GM12878 (cell line): ENCODE measurements at regions not wholly inside any gene's neighbourhood (a gene's known extent, or its start where the extent isn't known, plus 50 kb on each side); places are given as distances from the start of the nearest gene placed in this dataset.

ENCODE experiments used
- ATAC-seq: fragments of 200-7000 bp; cut with Tn5 transposase; 3 replicates; pipeline ENCODE4 v1.9.1; 2020; ENCODE audit warnings: mild to moderate bottlenecking, moderate library complexity
- BruUV-seq: library from RNA; stranded (reverse); fragments of 400-500 nt; replicated peaks from 2 replicates; lab custom pipeline; 2021; lab: Mats Ljungman, UMichigan
- CTCF ChIA-PET: fragments of 300-600 bp; sonication (Branson Sonifier 250); formaldehyde crosslinking; extraction: SDS; loops from one replicate; lab custom pipeline; 2021; ENCODE audit warnings: inconsistent platforms; lab: Yijun Ruan, JAX
- POLR2A ChIA-PET: fragments of 350-600 bp; formaldehyde crosslinking; extraction: SDS; loops from one replicate; lab custom pipeline; 2021; ENCODE audit warnings: inconsistent platforms; lab: Charles Lee
- RAD21 ChIA-PET: fragments of 300-600 bp; sonication (Branson Sonifier 250); formaldehyde crosslinking; loops from one replicate; lab custom pipeline; 2023; ENCODE audit warnings: antibody characterized with exemption; ENCODE audit not compliant: unreplicated experiment; lab: Charles Lee
- SMC1A ChIA-PET: fragments of 300-600 bp; sonication (Branson Sonifier 250); formaldehyde crosslinking; loops from one replicate; lab custom pipeline; 2023; ENCODE audit not compliant: unreplicated experiment, uncharacterized antibody; lab: Charles Lee
- DNase-seq: peaks from one replicate; pipeline ENCODE4 v3.0.0-alpha.2; 2011; ENCODE audit warnings: low read depth, low spot score
- FAIRE-seq: peaks from 3 replicates; lab custom pipeline; 2011; peaks lifted over from hg19 to GRCh38; lab: Jason Lieb, UNC
- H2AFZ ChIP-seq: 2 replicates; pipeline ENCODE4 v1.6.0; 2011; ENCODE audit warnings: low read depth, low read length, control low read depth; ENCODE audit not compliant: control insufficient read depth
- H3K27ac ChIP-seq: 2 replicates; pipeline ENCODE4 v1.5.1; 2011; ENCODE audit warnings: control low read depth; ENCODE audit not compliant: control insufficient read depth, insufficient read depth
- H3K27me3 ChIP-seq, 2 experiments: replicated peaks in 1 of 2; 2 replicates each; pipeline versions ENCODE4 v1.6.0 to v1.6.1; 2011; ENCODE audit warnings: low read length in 1 of 2; ENCODE audit not compliant: control insufficient read depth in 2 of 2, insufficient read depth in 2 of 2
- H3K36me3 ChIP-seq, 2 experiments: 2 replicates each; pipeline ENCODE4 v1.5.1; 2011; ENCODE audit warnings: low read length in 1 of 2; ENCODE audit not compliant: control insufficient read depth in 2 of 2, insufficient read depth in 2 of 2
- H3K4me1 ChIP-seq: 2 replicates; pipeline ENCODE4 v1.6.1; 2011; ENCODE audit warnings: mild to moderate bottlenecking, low read length, moderate library complexity, mixed read lengths; ENCODE audit not compliant: control insufficient read depth, insufficient read depth
- H3K4me2 ChIP-seq: 2 replicates; pipeline ENCODE4 v1.6.0; 2011; ENCODE audit warnings: control low read depth; ENCODE audit not compliant: control insufficient read depth, insufficient read depth
- H3K4me3 ChIP-seq: fragments of 200-600 bp; sonication (generic); 2 replicates; pipeline ENCODE4 v1.5.1; 2016
- H3K79me2 ChIP-seq: 2 replicates; pipeline ENCODE4 v1.6.0; 2011; ENCODE audit warnings: low read length; ENCODE audit not compliant: control insufficient read depth, insufficient read depth
- H3K9ac ChIP-seq: 2 replicates; pipeline ENCODE4 v1.8.0; 2011; ENCODE audit warnings: low read length, control low read depth, mixed read lengths; ENCODE audit not compliant: control insufficient read depth, insufficient read depth
- H3K9me3 ChIP-seq: replicated peaks from 3 replicates; pipeline ENCODE4 v1.5.1; 2011; ENCODE audit warnings: mild to moderate bottlenecking, low read length; ENCODE audit not compliant: control insufficient read depth, insufficient read depth
- H4K20me1 ChIP-seq: 2 replicates; pipeline ENCODE4 v1.6.0; 2011; ENCODE audit not compliant: control insufficient read depth, insufficient read depth
- BACH1 ChIP-seq: fragments of 450-650 bp; IDR thresholded peaks from 2 replicates; pipeline ENCODE4 v1.6.1; 2017; ENCODE audit warnings: mild to moderate bottlenecking, borderline replicate concordance
- CREB1 ChIP-seq: IDR thresholded peaks from 2 replicates; pipeline ENCODE4 v1.6.1; 2012; ENCODE audit warnings: low read depth, mild to moderate bottlenecking, inconsistent platforms
- CREM ChIP-seq: IDR thresholded peaks from 2 replicates; pipeline ENCODE4 v1.6.1; 2014; ENCODE audit warnings: antibody characterized with exemption, low read depth
- HDAC6 ChIP-seq: fragments of 200-600 bp; sonication (generic); IDR thresholded peaks from one replicate; pipeline ENCODE4 v1.8.0; 2017; ENCODE audit warnings: antibody characterized with exemption; ENCODE audit not compliant: unreplicated experiment
- KAT2A ChIP-seq: conservative IDR thresholded peaks from 2 replicates; pipeline ENCODE4 v1.6.1; 2011; ENCODE audit warnings: low read depth, low read length; ENCODE audit not compliant: control insufficient read depth
- MEF2B ChIP-seq: fragments of 450-650 bp; IDR thresholded peaks from 2 replicates; pipeline ENCODE4 v1.6.1; 2018; ENCODE audit warnings: mild to moderate bottlenecking, moderate library complexity; ENCODE audit not compliant: partially characterized antibody, poor library complexity, severe bottlenecking
- NBN ChIP-seq: fragments of 450-650 bp; IDR thresholded peaks from 2 replicates; pipeline ENCODE4 v1.6.1; 2016
- PBX3 ChIP-seq: IDR thresholded peaks from 2 replicates; pipeline ENCODE4 v1.6.1; 2011; ENCODE audit warnings: mild to moderate bottlenecking, low read depth, low read length, moderate library complexity; ENCODE audit not compliant: insufficient replicate concordance
- POLR2AphosphoS2 ChIP-seq: IDR thresholded peaks from 2 replicates; pipeline ENCODE4 v1.6.1; 2011; ENCODE audit warnings: low read depth, mild to moderate bottlenecking, low read length, improper control_type of control experiment, moderate library complexity
- SPI1 ChIP-seq: IDR thresholded peaks from 2 replicates; pipeline ENCODE4 v1.6.1; 2011; ENCODE audit warnings: low read depth, mild to moderate bottlenecking, low read length, moderate library complexity, borderline replicate concordance; ENCODE audit not compliant: insufficient read depth
- SRF ChIP-seq, 2 experiments: IDR thresholded peaks; 2 replicates each; pipeline ENCODE4 v1.6.1; 2011; ENCODE audit warnings: low read depth in 2 of 2, low read length in 2 of 2, mild to moderate bottlenecking in 1 of 2, moderate library complexity in 1 of 2
- STAT1 ChIP-seq: fragments of 450-650 bp; conservative IDR thresholded peaks from 2 replicates; pipeline ENCODE4 v1.6.1; 2014; ENCODE audit warnings: antibody characterized with exemption, mild to moderate bottlenecking
- ZNF384 ChIP-seq: IDR thresholded peaks from 2 replicates; pipeline ENCODE4 v1.6.1; 2012; ENCODE audit warnings: low read depth, mild to moderate bottlenecking, low read length, improper control_type of control experiment, borderline replicate concordance
- WGBS: methylation state at CpG from one replicate; pipeline ENCODE4 v1.1.6; 2016; ENCODE audit warnings: low lambda C conversion rate; ENCODE audit not compliant: insufficient replicate concordance, insufficient coverage; ENCODE audit errors: missing lambda C conversion rate; 5-methylcytosine and 5-hydroxymethylcytosine counted together
- in situ Hi-C: fragments of 300-500 bp; cut with MboI; formaldehyde crosslinking; loops from 9 replicates; pipeline ENCODE4 v1.14.3; 2018; ENCODE audit warnings: mixed read lengths
- intact Hi-C: fragments of 100-400 bp; cut with micrococcal nuclease; formaldehyde crosslinking; loops from one replicate; pipeline ENCODE4 v1.14.2; 2022; ENCODE audit not compliant: unreplicated experiment

GRCh38 chr6:167660944-167661551 is 165.7 kb upstream of the AFDN start:
- ChIA-PET POLR2A (no interaction called here), RAD21 (no interaction called here), SMC1A (no interaction called here), CTCF (no interaction called here)
- Histone ChIP-seq H3K27ac (no peak overlapping the region), H2AFZ (no peak overlapping the region), H3K4me1 (no peaks in the 10 kb centered on the region), H3K9me3 (no peaks in the 10 kb centered on the region), H3K36me3 (no peaks in the 10 kb centered on the region), H3K4me2 (no peak overlapping the region), H3K9ac (no peak overlapping the region), H3K4me3 (no peak overlapping the region), H4K20me1 (no peaks in the 10 kb centered on the region), H3K79me2 (no peaks in the 10 kb centered on the region), H3K27me3 (no peaks in the 10 kb centered on the region)
- no peak for FAIRE-seq
- TF ChIP-seq SPI1 = no peak
- TF ChIP-seq HDAC6 = no peak
- TF ChIP-seq POLR2AphosphoS2 = no peak
- no peak for TF ChIP-seq BACH1
- no peak for TF ChIP-seq PBX3
- no peak for TF ChIP-seq KAT2A
- TF ChIP-seq CREB1 = no peak
- no peak for TF ChIP-seq CREM
- no peak for TF ChIP-seq NBN
- no peak for TF ChIP-seq STAT1
- TF ChIP-seq MEF2B = no peak
- no peak for TF ChIP-seq ZNF384
- no peak for TF ChIP-seq SRF (IDR thresholded peaks at IDR 0.05; ENCODE audit: low read depth in 2 of 2, low read length in 2 of 2)
- no peak for ATAC-seq
- no peak for DNase-seq
- in situ Hi-C loops = no loop called here
- intact Hi-C loops = no loop called here
- 22% methylated on average over 9 of the region's 9 CpGs for WGBS
- BruUV-seq = no TSS peak
